ENCODE measurements at regions not wholly inside any gene's neighbourhood (a gene's known extent, or its start where the extent isn't known, plus 50 kb on each side); places are given as distances from the start of the nearest gene placed in this dataset.
"Not testable (repeated sequence)": the region's sequence is repeated elsewhere in the genome, so short reads cannot be mapped to it uniquely, and the experiment has no call there.

GRCh38 chr6:84929212-84929611 lies 164.8 kb upstream of the TBX18 start:
- DNase-seq (ENCODE audit: low read depth in 2 of 2) = no peak

- DNase-seq (ENCODE audit: low read depth in 2 of 2) = no peak
These were observed 163.2 kb upstream of the TBX18 start for GRCh38 chr6:84927551-84927950.

GRCh38 chr6:84926189-84927155 lies 162.1 kb upstream of the TBX18 start:
- DNase-seq (ENCODE audit: low read depth in 2 of 2) = no peak

- DNase-seq (ENCODE audit: low read depth in 2 of 2) = no peak
These were observed 157.5 kb upstream of the TBX18 start for GRCh38 chr6:84921891-84922290.

GRCh38 chr6:84920021-84920420 lies 155.6 kb upstream of the TBX18 start:
- no peak for DNase-seq (ENCODE audit: low read depth in 2 of 2)

- no peak for DNase-seq (ENCODE audit: low read depth in 2 of 2)
These were observed 152.3 kb upstream of the TBX18 start for GRCh38 chr6:84916704-84917103.

GRCh38 chr6:84912472-84913322 lies 148.3 kb upstream of the TBX18 start:
- no peak for DNase-seq (ENCODE audit: low read depth in 2 of 2)

GRCh38 chr6:84910906-84911607 lies 146.7 kb upstream of the TBX18 start:
- no peak for DNase-seq (ENCODE audit: low read depth in 2 of 2)

GRCh38 chr6:84908304-84908904 lies 144.0 kb upstream of the TBX18 start:
- DNase-seq (ENCODE audit: low read depth in 2 of 2) = no peak

GRCh38 chr6:84906514-84906913 lies 142.1 kb upstream of the TBX18 start:
- DNase-seq (ENCODE audit: low read depth in 2 of 2) = no peak

- DNase-seq (ENCODE audit: low read depth in 2 of 2) = no peak
These were observed 141.4 kb upstream of the TBX18 start for GRCh38 chr6:84905823-84906222.

- no peak for DNase-seq (ENCODE audit: low read depth in 2 of 2)
These were observed 138.0 kb upstream of the TBX18 start for GRCh38 chr6:84902354-84902928.

- no peak for DNase-seq (ENCODE audit: low read depth in 2 of 2)
These were observed 133.7 kb upstream of the TBX18 start for GRCh38 chr6:84897988-84898594.

- no peak for DNase-seq (ENCODE audit: low read depth in 2 of 2)
These were observed 132.6 kb upstream of the TBX18 start for GRCh38 chr6:84897011-84897410.

- no peak for DNase-seq (ENCODE audit: low read depth in 2 of 2)
These were observed 128.3 kb upstream of the TBX18 start for GRCh38 chr6:84892671-84893070.

- DNase-seq (ENCODE audit: low read depth in 2 of 2) = no peak
These were observed 118.7 kb upstream of the TBX18 start for GRCh38 chr6:84882768-84883766.

- DNase-seq (ENCODE audit: low read depth in 2 of 2) = not testable (repeated sequence)
These were observed 115.0 kb upstream of the TBX18 start for GRCh38 chr6:84879385-84879784.

GRCh38 chr6:84877515-84878210 lies 113.3 kb upstream of the TBX18 start:
- no peak for DNase-seq (ENCODE audit: low read depth in 2 of 2)
